ENCODE measurements at regions not wholly inside any gene's neighbourhood (a gene's known extent, or its start where the extent isn't known, plus 50 kb on each side); places are given as distances from the start of the nearest gene placed in this dataset.
A peak's percentile ranks its signal among the peaks of the same experiment; 100 is the strongest.
"Not testable (repeated sequence)": the region's sequence is repeated elsewhere in the genome, so short reads cannot be mapped to it uniquely, and the experiment has no call there.

DNA sequence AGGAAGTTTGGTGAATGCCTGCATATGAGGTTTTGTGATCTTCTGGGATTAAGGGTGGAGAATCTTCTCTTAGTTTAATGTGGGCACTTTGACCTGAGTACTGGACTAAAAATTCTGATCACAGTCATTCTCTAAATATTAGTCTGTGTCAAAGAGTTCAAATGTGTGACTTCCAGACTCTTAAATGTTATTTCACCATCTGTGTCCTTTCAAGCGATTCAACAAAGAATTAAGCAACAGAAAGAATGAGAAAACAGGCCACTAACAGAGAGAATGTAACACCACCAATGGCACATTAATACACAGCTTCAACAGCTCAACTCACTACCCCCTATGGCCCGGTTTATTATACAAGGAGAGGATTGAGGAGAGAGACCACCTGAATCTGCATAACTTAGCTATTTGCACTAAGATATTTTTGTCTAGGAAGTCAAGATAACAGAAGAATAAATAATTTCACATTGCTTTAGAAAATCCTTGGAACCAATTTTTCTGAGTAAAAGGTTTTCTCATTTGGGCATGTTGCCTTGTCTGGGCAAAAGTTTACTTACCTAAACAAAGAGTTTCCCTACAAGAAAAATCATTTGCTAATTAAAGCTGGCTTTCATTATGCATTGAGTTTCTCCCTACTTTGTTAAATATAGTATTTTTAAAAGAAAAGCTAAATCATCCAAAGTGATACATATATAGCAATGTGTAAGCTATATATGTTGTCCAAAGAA, 1313.7 kb downstream of the NCAM2 start:
- no peak for DNase-seq

DNA sequence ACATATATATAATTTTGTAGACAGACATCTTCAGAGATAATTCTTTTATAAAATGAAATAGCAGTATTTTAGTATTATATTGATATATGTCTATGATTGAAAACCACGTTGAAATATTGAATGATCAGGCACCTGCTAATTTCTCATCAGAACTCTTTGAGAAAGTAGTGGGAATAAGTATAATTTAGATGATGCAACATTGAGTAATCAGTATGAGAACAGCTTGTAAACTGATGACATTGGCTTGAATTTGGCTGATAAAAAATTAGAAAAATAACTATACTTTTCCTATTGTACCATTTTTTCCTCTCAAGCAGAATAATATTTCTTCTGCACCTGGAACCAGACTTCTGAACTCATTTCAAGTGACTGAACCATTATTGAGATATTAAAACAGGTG, 1316.8 kb downstream of the NCAM2 start:
- DNase-seq = no peak

DNA sequence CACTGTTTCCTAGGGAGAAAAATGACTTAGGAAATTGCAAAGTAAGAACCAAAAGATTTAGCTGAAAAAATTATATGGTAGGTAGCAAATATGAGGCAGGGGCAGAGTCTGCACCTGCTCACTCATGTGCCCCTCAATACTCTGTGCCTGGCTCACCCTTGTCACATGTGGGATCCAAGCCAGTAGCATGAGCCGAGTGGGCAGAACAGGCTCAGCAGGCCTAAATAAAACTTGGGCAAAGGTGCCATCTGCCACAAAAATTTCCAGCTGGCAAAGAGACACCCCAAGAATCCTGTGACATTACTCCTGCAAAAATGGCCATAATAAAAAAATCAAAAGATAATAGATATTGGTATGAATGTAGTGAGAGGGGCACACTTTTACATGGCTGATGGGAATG, 1321.2 kb downstream of the NCAM2 start:
- no peak for DNase-seq

DNA sequence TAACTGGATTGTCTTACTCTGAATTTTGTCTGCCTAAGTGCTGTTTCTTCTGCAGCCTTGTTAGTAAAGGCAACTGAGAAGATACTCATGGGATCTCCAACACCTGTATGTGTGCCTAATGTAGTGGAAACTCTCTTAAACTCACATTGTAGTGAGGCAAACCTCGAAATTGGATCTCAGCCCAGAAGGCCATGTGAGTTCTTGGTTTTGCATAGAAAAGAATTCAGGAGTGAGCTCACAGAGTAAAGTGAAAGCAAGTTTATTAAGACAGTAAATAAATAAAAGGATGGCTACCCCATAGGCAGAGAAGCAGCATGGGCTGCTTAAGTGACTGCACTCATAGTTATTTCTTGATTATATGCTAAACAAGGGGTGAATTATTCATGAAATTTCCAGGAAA, 1344.7 kb downstream of the NCAM2 start:
- DNase-seq = peak in 1 of 2 experiments; percentile 11

DNA sequence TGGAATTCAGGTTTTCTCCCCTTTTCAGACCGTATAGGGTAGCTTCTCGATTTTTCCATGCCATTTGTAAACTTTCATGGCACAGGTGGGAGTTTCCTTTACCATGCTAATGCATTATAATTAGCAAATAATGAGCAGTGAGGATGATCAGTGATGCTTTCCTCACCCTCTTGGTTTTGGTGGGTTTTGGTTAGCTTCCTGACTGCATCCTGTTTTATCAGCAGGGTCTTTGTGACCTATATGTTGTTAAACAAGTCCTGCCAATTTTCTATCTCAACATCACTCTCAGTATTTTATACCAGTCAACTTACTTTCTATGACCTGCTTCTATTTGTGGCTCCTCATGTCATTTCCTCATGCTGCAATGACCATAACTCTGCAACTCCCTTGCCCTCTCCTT, 1345.1 kb downstream of the NCAM2 start:
- DNase-seq = no peak

DNA sequence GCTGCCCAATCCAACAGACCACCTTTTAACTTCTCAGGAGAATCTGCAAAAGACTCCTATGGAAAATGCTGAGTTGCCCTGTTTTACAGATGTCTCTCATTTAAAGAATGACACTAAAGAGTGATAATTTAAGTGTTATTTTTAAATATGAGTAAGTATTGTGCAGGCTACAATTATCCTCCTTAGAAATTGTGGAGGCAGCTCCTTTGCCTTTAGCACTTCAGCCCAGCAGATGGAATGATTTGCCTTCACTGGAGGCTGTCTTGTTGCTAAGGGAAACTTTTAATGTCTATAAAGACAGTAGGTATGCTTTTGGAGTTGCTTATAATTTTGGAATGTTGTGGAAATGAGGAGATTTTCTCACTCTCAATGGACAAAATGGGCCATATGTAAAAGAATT, 1345.5 kb downstream of the NCAM2 start:
- DNase-seq = no peak

DNA sequence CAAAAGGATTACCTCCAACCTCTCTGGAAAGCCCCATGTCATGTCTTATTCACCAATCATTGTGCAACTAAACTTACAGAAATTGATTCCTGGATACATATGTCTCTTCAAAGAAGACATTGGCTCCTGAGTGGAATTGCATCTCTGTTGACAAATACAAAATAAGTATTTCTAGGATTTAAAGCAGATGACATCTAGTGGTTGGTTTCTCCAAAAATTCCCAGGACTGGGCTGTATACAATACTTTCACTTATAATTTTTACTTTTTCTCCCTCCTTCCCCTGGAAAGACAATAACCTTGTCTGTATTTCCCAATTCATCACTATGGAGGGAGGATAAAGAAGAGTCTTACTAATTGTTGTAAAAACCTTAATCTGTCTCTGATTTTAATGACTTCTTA, 1347.4 kb downstream of the NCAM2 start:
- DNase-seq = no peak

DNA sequence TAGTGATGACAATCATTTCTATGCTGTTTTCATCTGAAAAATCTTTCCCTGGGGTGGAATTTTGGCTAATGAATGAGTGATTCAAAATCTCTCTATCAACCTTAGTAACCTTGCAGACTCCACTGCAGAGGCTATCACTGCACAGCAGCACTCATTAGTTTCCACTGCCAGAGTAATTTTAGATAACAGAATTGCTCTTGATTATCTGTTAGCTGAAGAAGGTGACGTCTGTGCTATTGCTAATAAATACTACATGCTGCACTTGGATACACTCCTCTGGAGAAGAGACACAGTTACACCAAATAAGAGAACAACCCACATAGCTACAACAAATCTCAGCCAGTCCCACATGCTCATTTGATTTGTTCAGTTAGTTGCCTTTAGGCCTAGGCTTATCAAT, 1348.4 kb downstream of the NCAM2 start:
- no peak for DNase-seq

DNA sequence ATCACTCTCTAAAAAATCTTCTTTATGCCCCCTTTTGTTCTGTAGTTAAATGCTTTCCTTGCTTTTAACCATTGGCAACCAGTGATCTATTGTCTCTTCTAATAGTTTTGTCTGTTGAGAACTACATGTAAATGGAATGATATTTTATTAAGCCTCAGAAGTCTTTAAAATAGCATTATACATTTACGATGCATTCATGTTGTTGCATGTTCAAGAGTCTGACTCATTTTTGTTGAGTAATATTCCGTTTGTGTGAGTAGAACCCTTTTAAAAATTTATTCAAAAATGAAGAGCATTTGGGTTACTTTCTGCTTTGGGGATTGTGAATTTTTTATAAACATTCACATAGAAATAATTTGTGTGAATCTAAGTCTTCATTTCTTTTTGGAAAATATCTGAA, 1352.9 kb downstream of the NCAM2 start:
- no peak for DNase-seq

DNA sequence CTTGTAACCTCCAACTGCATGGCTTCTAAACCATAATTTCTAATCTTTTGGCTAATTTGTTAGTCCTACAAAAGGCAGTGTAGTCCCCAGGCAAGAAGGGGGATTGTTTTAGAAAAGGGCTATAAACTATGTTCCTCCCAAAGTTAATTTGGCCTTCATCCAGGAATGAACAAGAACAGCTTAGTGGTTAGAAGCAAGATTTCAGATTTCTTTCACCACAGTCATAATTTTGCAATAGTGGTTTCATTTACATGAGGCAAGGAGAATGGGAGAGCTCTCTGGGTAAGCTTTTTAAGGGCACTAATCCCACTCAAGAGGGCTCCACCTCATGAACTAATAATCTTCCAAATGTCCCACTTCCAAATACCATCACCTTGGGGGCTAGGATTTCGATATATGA, 1353.9 kb downstream of the NCAM2 start:
- no peak for DNase-seq

DNA sequence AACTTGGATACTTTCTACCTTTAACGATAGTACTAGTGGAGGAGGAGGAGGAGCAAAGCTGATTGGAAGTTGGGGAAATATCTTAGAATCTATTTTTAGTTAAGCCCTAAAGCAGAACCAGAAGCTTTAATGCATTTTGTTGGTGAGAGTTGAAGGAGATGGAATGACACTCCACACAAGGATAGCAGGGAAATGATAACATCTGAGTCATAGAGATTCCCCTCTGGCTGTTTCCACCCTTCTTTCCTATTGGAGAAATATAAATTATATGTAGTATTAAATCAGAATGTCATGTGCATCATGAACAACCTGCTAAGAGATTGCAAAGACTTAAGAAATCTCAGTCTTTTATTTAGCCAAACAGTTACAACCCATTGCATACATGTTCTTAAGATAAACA, 1357.7 kb downstream of the NCAM2 start:
- no peak for DNase-seq

DNA sequence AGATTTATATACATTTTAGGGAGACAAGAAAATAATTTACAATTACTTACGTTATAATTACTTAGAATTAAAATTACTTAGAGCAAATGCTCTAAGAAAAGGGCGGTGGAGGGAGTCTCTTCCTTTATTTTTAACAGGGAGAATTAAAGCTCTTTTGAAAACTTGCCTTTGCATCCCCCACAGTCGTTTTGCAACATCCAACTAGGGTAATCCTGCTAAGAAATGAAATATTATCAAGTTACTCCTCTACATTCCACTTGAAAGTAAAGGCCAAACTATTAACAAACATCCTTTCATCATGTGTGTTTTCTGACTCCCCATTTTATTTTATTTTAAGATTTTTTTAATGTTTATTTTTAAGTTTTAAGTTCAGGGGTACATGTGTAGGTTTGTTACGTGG, 1358.5 kb downstream of the NCAM2 start:
- no peak for DNase-seq

DNA sequence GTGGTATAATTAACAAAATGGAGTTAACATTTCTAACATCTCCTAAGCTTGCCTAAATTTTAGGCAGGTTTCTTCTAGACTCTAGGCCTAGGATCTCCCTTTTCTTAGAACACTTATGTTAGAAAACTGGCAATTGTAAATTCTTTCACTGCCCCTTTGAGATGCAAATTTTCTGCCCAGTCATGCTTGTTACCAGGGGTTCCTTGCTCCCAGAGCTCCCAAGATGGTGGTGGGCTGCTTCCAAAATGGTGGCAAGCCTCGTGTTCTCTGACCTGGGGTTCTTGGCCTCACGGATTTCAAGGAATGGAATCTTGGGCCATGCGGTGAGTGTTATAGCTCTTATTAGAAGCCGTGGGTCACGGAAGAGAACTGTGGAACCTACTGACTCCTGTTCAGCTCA, 1361.4 kb downstream of the NCAM2 start:
- not testable (repeated sequence) for DNase-seq

DNA sequence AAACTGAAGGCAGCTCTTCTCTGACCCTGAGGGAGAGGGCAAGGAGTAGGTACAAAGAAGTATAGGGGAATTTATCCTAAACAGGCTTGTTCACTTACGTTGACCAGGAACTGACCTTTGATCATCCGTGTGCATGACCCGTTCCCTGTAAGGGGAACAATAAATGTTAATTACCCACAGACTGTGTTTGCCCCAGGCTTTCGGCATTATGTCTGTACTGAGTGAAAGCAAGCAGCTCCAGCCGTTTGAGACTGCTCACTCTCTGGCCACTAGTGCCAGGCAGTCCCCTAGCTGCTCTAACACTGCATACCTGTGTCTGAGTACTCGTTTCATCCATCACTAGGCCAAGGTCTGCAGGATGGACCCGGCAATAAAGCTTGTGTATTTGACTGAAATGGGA, 1365.3 kb downstream of the NCAM2 start:
- DNase-seq = no peak

DNA sequence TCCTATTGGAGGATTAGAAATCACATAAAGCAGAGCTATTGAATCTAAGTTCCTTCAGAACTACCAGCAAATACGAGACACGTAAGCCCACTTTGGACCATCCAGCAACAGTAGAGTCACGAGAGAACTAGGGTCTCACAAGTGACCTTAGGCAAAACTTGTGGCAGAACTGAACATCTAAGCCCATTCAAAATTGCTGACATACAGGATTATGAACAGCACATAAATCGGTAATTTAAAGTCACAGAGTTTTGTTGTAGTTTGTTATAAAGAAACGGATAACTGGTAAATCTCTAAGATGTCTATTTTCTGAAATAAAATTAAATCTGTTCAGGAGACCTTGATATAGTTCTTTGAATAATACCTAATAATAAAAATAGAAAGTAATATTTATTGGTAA, 1366.0 kb downstream of the NCAM2 start:
- DNase-seq = no peak

DNA sequence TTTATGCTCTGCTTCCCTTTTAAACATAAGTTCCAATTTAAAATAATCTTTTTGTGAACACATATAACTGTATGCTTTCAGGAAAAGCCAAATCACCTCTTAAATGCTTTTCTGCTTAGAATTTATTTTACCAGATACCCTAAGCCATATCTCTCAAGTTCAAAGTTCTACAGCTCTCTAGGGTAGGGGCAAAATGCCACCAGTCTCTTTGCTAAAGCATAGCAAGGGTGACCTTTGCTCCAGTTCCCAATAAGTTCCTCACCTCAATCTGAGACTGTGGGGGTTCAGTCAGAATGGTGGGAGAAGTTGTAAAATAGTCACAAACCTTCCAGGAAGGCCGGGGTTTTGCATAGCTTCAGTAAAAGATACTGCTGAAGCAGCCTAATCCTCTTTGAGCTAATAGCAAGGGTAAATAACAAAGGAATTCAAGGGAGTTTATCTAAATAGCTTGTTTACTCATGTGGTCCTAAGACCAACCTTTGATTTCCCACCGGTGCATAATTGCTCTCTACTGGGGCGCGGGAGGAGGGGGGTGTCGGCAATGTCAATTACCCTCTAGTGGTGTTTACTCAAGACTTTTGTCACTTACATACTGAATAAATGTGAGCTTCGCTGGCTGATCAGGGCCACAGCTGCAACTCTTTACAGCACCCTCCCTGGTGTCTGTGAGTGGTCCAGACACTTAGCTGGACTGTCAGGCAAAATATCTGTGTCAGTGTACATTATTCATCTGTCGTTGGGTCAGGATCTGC, 1376.2 kb downstream of the NCAM2 start:
- DNase-seq = no peak

DNA sequence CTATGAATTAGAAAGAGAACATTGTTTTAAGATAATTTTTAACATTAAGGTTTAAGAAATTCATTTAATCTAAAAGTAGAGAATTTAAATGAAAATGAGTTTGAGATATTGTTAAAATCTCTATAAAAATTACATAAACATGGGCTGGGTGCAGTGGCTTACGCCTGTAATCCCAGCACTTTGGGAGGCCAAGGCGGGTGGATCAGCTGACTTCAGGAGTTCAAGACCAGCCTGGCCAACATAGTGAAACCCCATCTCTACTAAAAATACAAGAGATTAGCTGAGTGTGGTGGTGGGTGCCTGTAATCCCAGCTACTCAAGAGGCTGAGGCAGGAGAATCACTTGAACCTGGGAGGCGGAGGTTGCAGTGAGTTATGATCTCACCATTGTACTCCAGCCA, 1379.6 kb downstream of the NCAM2 start:
- DNase-seq = not testable (repeated sequence)

DNA sequence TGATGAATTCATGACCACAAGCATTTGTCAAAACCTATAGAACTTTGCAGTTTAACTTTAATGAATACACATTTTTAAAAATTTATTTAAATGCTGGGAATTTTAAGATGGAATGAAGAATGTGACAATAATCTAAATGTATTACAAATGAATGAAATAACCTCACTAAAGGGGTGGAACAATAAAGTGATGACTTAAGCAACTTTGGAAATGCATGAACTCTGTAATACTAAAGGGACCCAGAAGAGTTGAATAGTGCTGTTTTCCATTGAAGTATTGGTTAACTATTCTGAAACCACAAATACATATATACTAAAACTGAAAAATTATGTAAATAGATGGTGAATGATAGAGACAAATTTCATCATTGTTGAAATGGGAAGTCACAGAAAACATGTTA, 1395.1 kb downstream of the NCAM2 start:
- DNase-seq = no peak

DNA sequence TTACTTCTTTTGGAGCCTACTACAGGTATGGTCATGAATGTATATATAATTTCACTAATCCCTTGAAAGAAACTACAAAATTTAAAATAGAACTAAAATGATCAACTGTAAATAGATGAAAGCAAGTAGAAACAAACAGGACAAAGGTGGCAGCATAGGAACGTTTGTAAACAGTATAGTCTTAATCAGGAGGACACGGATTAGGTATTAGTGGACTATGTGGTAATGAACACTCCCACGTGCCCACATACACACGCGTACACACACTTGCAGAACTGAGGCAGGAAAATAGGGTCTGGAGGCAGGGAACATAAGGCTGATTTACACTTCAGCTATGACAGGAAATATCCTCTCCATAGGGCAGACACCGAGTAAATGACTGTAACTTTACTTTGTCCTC, 1397.8 kb downstream of the NCAM2 start:
- no peak for DNase-seq

DNA sequence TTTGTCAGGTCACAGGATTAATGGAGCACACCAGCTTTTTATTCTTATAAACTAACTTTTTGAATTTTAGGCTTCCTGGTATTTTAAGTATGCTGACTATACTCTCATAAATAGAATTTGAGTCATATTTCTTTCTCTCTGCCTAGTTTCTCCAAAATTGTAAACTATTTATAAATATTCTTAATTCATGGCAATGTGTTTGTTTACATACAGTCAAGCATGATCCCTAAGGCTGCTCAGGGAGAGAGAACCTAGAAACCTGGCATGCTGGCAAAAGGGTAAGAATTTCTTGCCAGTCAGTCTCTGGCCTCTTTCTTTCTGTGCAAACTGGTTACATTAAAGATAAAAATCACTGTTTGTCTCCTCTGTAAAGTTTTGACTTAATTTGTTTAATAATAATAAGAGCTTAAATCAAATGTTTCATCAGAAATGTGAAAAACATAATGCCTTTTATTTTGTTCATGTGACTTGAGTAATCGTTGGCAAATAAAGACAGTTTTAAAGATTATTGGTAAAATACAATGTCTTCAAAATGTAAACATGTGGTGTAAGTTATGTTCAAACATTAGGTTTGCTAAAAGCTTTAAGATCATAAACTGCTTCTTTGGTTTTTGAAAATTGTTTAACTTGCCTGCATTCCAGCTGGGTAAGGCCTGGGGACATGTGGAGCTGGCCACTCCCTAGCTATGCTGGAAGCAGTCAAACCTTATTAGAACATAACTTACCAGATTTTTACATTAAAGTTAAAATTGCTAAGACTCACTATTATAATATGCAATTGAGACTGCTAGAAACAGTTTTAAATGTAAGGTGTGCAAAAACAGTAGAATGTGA, 1401.7 kb downstream of the NCAM2 start:
- DNase-seq = no peak

DNA sequence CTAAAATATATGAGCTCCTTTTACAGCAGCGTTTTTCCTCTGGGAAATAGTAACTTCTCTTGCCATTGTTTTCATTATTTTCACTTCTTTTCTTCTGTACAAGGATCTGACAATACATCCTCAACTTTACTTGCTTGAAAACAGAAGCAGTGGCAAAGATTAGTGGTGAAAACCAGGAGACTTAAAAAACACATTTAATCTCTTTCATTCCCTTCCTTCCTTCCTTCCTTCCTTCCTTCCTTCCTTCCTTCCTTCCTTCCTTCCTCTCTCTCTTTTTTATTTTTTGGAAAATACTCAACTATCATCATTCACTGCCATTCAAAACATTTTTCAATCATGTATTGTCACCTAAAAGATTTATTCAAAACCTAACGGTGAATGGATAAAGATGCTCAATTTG, 1411.4 kb downstream of the NCAM2 start:
- DNase-seq = no peak

DNA sequence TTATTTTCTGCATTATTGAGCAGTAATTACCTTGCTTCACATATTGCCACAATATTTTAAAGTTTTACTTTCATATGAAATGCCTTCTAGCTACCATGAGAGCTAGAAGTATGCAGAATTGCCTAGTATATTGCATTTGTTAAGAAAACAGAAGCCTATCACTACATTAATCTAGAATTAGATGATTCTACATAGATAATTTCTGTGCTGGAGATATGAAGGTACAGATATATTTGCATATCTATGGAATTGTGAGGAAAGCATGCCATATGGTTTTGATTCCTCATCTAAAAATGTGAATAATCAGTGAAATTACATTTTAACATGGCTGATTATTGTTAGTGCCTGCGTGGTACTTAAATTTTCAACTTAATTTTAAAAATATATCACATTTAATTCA, 1418.3 kb downstream of the NCAM2 start:
- DNase-seq = no peak

DNA sequence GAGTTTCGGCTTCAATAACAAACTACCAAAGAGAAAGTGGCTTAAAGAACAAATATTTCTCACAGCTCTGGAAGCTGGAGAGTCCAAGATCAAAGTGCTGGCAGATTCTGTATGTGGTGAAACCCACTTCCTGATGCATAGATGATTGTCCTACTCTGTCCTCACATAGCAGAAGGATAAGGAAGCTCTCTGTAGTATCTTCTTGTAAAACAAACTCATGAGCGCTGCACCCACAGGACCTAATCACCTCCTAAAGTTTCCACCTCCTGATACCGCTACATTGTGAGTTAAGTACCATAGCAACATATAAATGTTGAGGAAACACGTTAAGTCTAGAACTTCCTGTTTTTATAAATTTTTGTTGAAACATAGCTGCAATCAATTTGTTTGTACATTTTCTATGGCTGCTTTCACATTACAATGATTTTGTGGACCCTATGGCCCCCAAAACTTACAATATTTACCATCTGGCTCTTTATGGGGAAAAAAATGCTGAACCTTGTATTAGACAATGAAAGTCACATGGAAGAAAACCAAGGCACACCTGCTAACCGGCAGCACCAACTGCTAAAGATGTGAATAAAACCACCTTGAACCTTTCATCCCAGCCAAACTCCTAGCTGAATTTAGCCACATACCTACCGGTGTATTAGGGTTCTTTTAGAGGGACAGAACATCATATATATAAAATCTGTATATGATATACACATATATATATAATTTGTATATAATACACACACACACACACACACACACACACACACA, 1423.4 kb downstream of the NCAM2 start:
- no peak for DNase-seq
